ENCODE measurements at regions not wholly inside any gene's neighbourhood (a gene's known extent, or its start where the extent isn't known, plus 50 kb on each side); places are given as distances from the start of the nearest gene placed in this dataset.

GRCh38 chr4:66853845-66854244 is 691.5 kb downstream of the CENPC start:
- no peak for TF ChIP-seq POLR2A (IDR thresholded peaks at IDR 0.05; ENCODE audit: low read depth, low read length)
- no peak for TF ChIP-seq POLR2AphosphoS5 (IDR thresholded peaks at IDR 0.05; ENCODE audit: insufficient read depth, low read depth, low read length)
- TF ChIP-seq CTCF (IDR thresholded peaks at IDR 0.05; ENCODE audit: extremely low read depth in 1 of 2, insufficient read depth in 1 of 2, low read depth in 1 of 2, low read length in 2 of 2) = no peak

Measured in endothelial cell of umbilical vein (primary cell).